ENCODE measurements at regions not wholly inside any gene's neighbourhood (a gene's known extent, or its start where the extent isn't known, plus 50 kb on each side); places are given as distances from the start of the nearest gene placed in this dataset.

- no peak for DNase-seq
- no peaks in the 10 kb centered on the region for H3K9me3 ChIP-seq (ENCODE audit: insufficient read depth, low read depth)
- no peaks in the 10 kb centered on the region for H3K27me3 ChIP-seq (ENCODE audit: insufficient read depth, low read depth)
- no peak overlapping the region for H3K27ac ChIP-seq
- no peaks in the 10 kb centered on the region for H3K79me2 ChIP-seq (ENCODE audit: low read depth)
- no peaks in the 10 kb centered on the region for H3F3A ChIP-seq (ENCODE audit: insufficient read depth, low read depth)
- no peak overlapping the region for H3K4me3 ChIP-seq
- no peak overlapping the region for H2AFZ ChIP-seq
- ChIA-PET POLR2A (ENCODE audit: unreplicated experiment) (no interaction called here), CTCF (no interaction called here)
- TF ChIP-seq EZH2 (IDR thresholded peaks at IDR 0.05; ENCODE audit: low read depth) (no peak), CTCF (conservative IDR thresholded peaks at IDR 0.05) (no peak)
- H3K36me3 ChIP-seq (ENCODE audit: low read depth), result no peaks in the 10 kb centered on the region
- no peak overlapping the region for H3K4me2 ChIP-seq
- intact Hi-C loops (cut with micrococcal nuclease; ENCODE audit: unreplicated experiment), result no loop called here
- BruUV-seq (replicated peaks), result no TSS peak
- H3K9me2 ChIP-seq (ENCODE audit: insufficient read depth), result no peaks in the 10 kb centered on the region
- H3K4me1 ChIP-seq (replicated peaks; ENCODE audit: insufficient read depth), result peaks cover 12% of the 10 kb centered on the region; the same call in 1 of the 2 replicates
- H4K20me1 ChIP-seq (ENCODE audit: insufficient read depth), result no peaks in the 10 kb centered on the region; the same call in 1 of the 2 replicates
Observed at GRCh38 chr2:58495806-58496205, 254.7 kb upstream of the FANCL start.

GRCh38 chr2:58494071-58494501 lies 253.0 kb upstream of the FANCL start:
- H3K4me1 ChIP-seq (replicated peaks; ENCODE audit: insufficient read depth), result peaks cover 12% of the 10 kb centered on the region; the same call in 1 of the 2 replicates
- ChIA-PET CTCF (no interaction called here), POLR2A (ENCODE audit: unreplicated experiment) (no interaction called here)
- intact Hi-C loops (cut with micrococcal nuclease; ENCODE audit: unreplicated experiment), result no loop called here
- H3K9me3 ChIP-seq (ENCODE audit: insufficient read depth, low read depth), result no peaks in the 10 kb centered on the region
- no peaks in the 10 kb centered on the region for H3F3A ChIP-seq (ENCODE audit: insufficient read depth, low read depth)
- no peak overlapping the region for H3K4me3 ChIP-seq
- H3K79me2 ChIP-seq (ENCODE audit: low read depth), result no peaks in the 10 kb centered on the region
- H3K27me3 ChIP-seq (ENCODE audit: insufficient read depth, low read depth), result no peaks in the 10 kb centered on the region
- no peaks in the 10 kb centered on the region; the same call in 1 of the 2 replicates for H4K20me1 ChIP-seq (ENCODE audit: insufficient read depth)
- no peak for TF ChIP-seq EZH2 (IDR thresholded peaks at IDR 0.05; ENCODE audit: low read depth)
- no peak for TF ChIP-seq CTCF (conservative IDR thresholded peaks at IDR 0.05)
- no peaks in the 10 kb centered on the region for H3K9me2 ChIP-seq (ENCODE audit: insufficient read depth)
- no peak overlapping the region for H3K27ac ChIP-seq
- DNase-seq, result no peak
- no peak overlapping the region for H2AFZ ChIP-seq
- H3K4me2 ChIP-seq, result no peak overlapping the region
- no TSS peak for BruUV-seq (replicated peaks)
- H3K36me3 ChIP-seq (ENCODE audit: low read depth), result no peaks in the 10 kb centered on the region

GRCh38 chr2:58484629-58485028 lies 243.5 kb upstream of the FANCL start:
- CTCF ChIA-PET, result no interaction called here
- intact Hi-C loops (cut with micrococcal nuclease; ENCODE audit: unreplicated experiment), result no loop called here
- no peak for DNase-seq

More at GRCh38 chr2:58484629-58485028, 243.5 kb upstream of the FANCL start:
- no peak overlapping the region for H3K4me3 ChIP-seq
- no peaks in the 10 kb centered on the region for H4K20me1 ChIP-seq (ENCODE audit: insufficient read depth)
- no peak overlapping the region for H2AFZ ChIP-seq
- H3K36me3 ChIP-seq (ENCODE audit: low read depth), result no peaks in the 10 kb centered on the region
- no peaks in the 10 kb centered on the region for H3K79me2 ChIP-seq (ENCODE audit: low read depth)
- H3K4me1 ChIP-seq (replicated peaks; ENCODE audit: insufficient read depth), result no peaks in the 10 kb centered on the region
- no peak overlapping the region for H3K4me2 ChIP-seq
- TF ChIP-seq EZH2 (IDR thresholded peaks at IDR 0.05; ENCODE audit: low read depth), result no peak
- no peak for TF ChIP-seq CTCF (conservative IDR thresholded peaks at IDR 0.05)
- no peaks in the 10 kb centered on the region for H3F3A ChIP-seq (ENCODE audit: insufficient read depth, low read depth)
- no TSS peak for BruUV-seq (replicated peaks)
- POLR2A ChIA-PET (ENCODE audit: unreplicated experiment), result no interaction called here
- H3K27ac ChIP-seq, result no peak overlapping the region
- no peaks in the 10 kb centered on the region for H3K27me3 ChIP-seq (ENCODE audit: insufficient read depth, low read depth)
- H3K9me2 ChIP-seq (ENCODE audit: insufficient read depth), result no peaks in the 10 kb centered on the region
- no peaks in the 10 kb centered on the region; the same call in 1 of the 2 replicates for H3K9me3 ChIP-seq (ENCODE audit: insufficient read depth, low read depth)

Data from PC-9 (cell line).